ENCODE measurements at regions not wholly inside any gene's neighbourhood (a gene's known extent, or its start where the extent isn't known, plus 50 kb on each side); places are given as distances from the start of the nearest gene placed in this dataset.

DNA sequence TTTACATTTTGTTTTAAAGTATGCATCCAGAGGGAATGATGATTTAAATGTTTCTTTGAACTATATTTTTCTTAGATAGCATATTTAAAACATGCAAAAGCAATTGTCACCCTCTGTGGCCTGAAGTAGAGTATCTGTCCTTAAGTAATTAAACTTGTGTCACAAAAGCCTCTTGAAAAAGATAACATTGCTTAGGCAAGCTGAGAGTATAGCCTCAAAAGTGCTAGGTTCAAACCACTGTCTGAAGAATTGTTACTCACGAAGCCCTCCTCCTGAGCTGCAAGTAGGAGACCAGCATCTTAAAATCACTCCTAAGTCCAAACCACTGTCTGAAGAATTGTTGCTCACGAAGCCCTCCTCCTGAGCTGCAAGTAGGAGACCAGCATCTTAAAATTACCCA, 378.0 kb upstream of the PRR16 start:
- Histone ChIP-seq H3K36me3 (ENCODE audit: control insufficient read depth, low read length) (no peaks in the 10 kb centered on the region), H3K27me3 (ENCODE audit: control insufficient read depth, low read length) (no peaks in the 10 kb centered on the region), H3F3A (ENCODE audit: control insufficient read depth, insufficient read depth) (no peaks in the 10 kb centered on the region), H3K9me2 (replicated peaks; ENCODE audit: control insufficient read depth, low read length) (no peaks in the 10 kb centered on the region), H3K4me2 (ENCODE audit: low read length) (no peak overlapping the region), H3K4me1 (ENCODE audit: control insufficient read depth, low read length) (no peaks in the 10 kb centered on the region), H3K27ac (ENCODE audit: low read depth, low read length) (no peak overlapping the region), H4K20me1 (ENCODE audit: control insufficient read depth, insufficient read depth, low read depth, low read length) (no peaks in the 10 kb centered on the region), H3K79me2 (ENCODE audit: control insufficient read depth, low read length) (no peaks in the 10 kb centered on the region), H3K4me3 (ENCODE audit: low read length) (no peak overlapping the region), H3K9me3 (ENCODE audit: control insufficient read depth, insufficient read depth, low read length) (no peaks in the 10 kb centered on the region)
- TF ChIP-seq EZH2phosphoT487 (IDR thresholded peaks at IDR 0.05; ENCODE audit: borderline replicate concordance, low read length) (no peak), CTCF (IDR thresholded peaks at IDR 0.05; ENCODE audit: low read depth, low read length, poor library complexity, severe bottlenecking) (no peak)

- TF ChIP-seq CTCF (IDR thresholded peaks at IDR 0.05; ENCODE audit: low read depth, low read length, poor library complexity, severe bottlenecking) (no peak), EZH2phosphoT487 (IDR thresholded peaks at IDR 0.05; ENCODE audit: borderline replicate concordance, low read length) (no peak)
- Histone ChIP-seq H3K9me3 (ENCODE audit: control insufficient read depth, insufficient read depth, low read length) (no peaks in the 10 kb centered on the region), H3K79me2 (ENCODE audit: control insufficient read depth, low read length) (no peaks in the 10 kb centered on the region), H3K4me3 (ENCODE audit: low read length) (no peak overlapping the region), H3K9me2 (replicated peaks; ENCODE audit: control insufficient read depth, low read length) (no peaks in the 10 kb centered on the region), H3K4me1 (ENCODE audit: control insufficient read depth, low read length) (no peaks in the 10 kb centered on the region), H3K4me2 (ENCODE audit: low read length) (no peak overlapping the region), H3K36me3 (ENCODE audit: control insufficient read depth, low read length) (no peaks in the 10 kb centered on the region), H3K27ac (ENCODE audit: low read depth, low read length) (no peak overlapping the region), H3K27me3 (ENCODE audit: control insufficient read depth, low read length) (no peaks in the 10 kb centered on the region), H4K20me1 (ENCODE audit: control insufficient read depth, insufficient read depth, low read depth, low read length) (no peaks in the 10 kb centered on the region), H3F3A (ENCODE audit: control insufficient read depth, insufficient read depth) (no peaks in the 10 kb centered on the region)
Measured at GRCh38 chr5:120088412-120088811, 375.7 kb upstream of the PRR16 start.

GRCh38 chr5:120088836-120089235, 375.3 kb upstream of the PRR16 start:
- TF ChIP-seq CTCF (IDR thresholded peaks at IDR 0.05; ENCODE audit: low read depth, low read length, poor library complexity, severe bottlenecking) (no peak), EZH2phosphoT487 (IDR thresholded peaks at IDR 0.05; ENCODE audit: borderline replicate concordance, low read length) (no peak)
- Histone ChIP-seq H3K27ac (ENCODE audit: low read depth, low read length) (no peak overlapping the region), H3F3A (ENCODE audit: control insufficient read depth, insufficient read depth) (no peaks in the 10 kb centered on the region), H4K20me1 (ENCODE audit: control insufficient read depth, insufficient read depth, low read depth, low read length) (no peaks in the 10 kb centered on the region), H3K4me2 (ENCODE audit: low read length) (no peak overlapping the region), H3K9me2 (replicated peaks; ENCODE audit: control insufficient read depth, low read length) (no peaks in the 10 kb centered on the region), H3K9me3 (ENCODE audit: control insufficient read depth, insufficient read depth, low read length) (no peaks in the 10 kb centered on the region), H3K4me3 (ENCODE audit: low read length) (no peak overlapping the region), H3K4me1 (ENCODE audit: control insufficient read depth, low read length) (no peaks in the 10 kb centered on the region), H3K79me2 (ENCODE audit: control insufficient read depth, low read length) (no peaks in the 10 kb centered on the region), H3K36me3 (ENCODE audit: control insufficient read depth, low read length) (no peaks in the 10 kb centered on the region), H3K27me3 (ENCODE audit: control insufficient read depth, low read length) (no peaks in the 10 kb centered on the region)

All from DOHH2 (cell line).